GM12878 (cell line): ENCODE measurements at regions not wholly inside any gene's neighbourhood (a gene's known extent, or its start where the extent isn't known, plus 50 kb on each side); places are given as distances from the start of the nearest gene placed in this dataset.

Experiments used
- ATAC-seq: fragments of 200-7000 bp; cut with Tn5 transposase; 3 replicates; pipeline ENCODE4 v1.9.1; 2020; ENCODE audit warnings: mild to moderate bottlenecking, moderate library complexity
- BruUV-seq: library from RNA; stranded (reverse); fragments of 400-500 nt; replicated peaks from 2 replicates; lab custom pipeline; 2021; lab: Mats Ljungman, UMichigan
- CTCF ChIA-PET: fragments of 300-600 bp; sonication (Branson Sonifier 250); formaldehyde crosslinking; extraction: SDS; loops from one replicate; lab custom pipeline; 2021; ENCODE audit warnings: inconsistent platforms; lab: Yijun Ruan, JAX
- POLR2A ChIA-PET: fragments of 350-600 bp; formaldehyde crosslinking; extraction: SDS; loops from one replicate; lab custom pipeline; 2021; ENCODE audit warnings: inconsistent platforms; lab: Charles Lee
- RAD21 ChIA-PET: fragments of 300-600 bp; sonication (Branson Sonifier 250); formaldehyde crosslinking; loops from one replicate; lab custom pipeline; 2023; ENCODE audit warnings: antibody characterized with exemption; ENCODE audit not compliant: unreplicated experiment; lab: Charles Lee
- SMC1A ChIA-PET: fragments of 300-600 bp; sonication (Branson Sonifier 250); formaldehyde crosslinking; loops from one replicate; lab custom pipeline; 2023; ENCODE audit not compliant: unreplicated experiment, uncharacterized antibody; lab: Charles Lee
- DNase-seq: peaks from one replicate; pipeline ENCODE4 v3.0.0-alpha.2; 2011; ENCODE audit warnings: low read depth, low spot score
- FAIRE-seq: peaks from 3 replicates; lab custom pipeline; 2011; peaks lifted over from hg19 to GRCh38; lab: Jason Lieb, UNC
- H2AFZ ChIP-seq: 2 replicates; pipeline ENCODE4 v1.6.0; 2011; ENCODE audit warnings: low read depth, low read length, control low read depth; ENCODE audit not compliant: control insufficient read depth
- H3K27ac ChIP-seq: 2 replicates; pipeline ENCODE4 v1.5.1; 2011; ENCODE audit warnings: control low read depth; ENCODE audit not compliant: control insufficient read depth, insufficient read depth
- H3K27me3 ChIP-seq, 2 experiments: replicated peaks in 1 of 2; 2 replicates each; pipeline versions ENCODE4 v1.6.0 to v1.6.1; 2011; ENCODE audit warnings: low read length in 1 of 2; ENCODE audit not compliant: control insufficient read depth in 2 of 2, insufficient read depth in 2 of 2
- H3K36me3 ChIP-seq, 2 experiments: 2 replicates each; pipeline ENCODE4 v1.5.1; 2011; ENCODE audit warnings: low read length in 1 of 2; ENCODE audit not compliant: control insufficient read depth in 2 of 2, insufficient read depth in 2 of 2
- H3K4me1 ChIP-seq: 2 replicates; pipeline ENCODE4 v1.6.1; 2011; ENCODE audit warnings: mild to moderate bottlenecking, low read length, moderate library complexity, mixed read lengths; ENCODE audit not compliant: control insufficient read depth, insufficient read depth
- H3K4me2 ChIP-seq: 2 replicates; pipeline ENCODE4 v1.6.0; 2011; ENCODE audit warnings: control low read depth; ENCODE audit not compliant: control insufficient read depth, insufficient read depth
- H3K4me3 ChIP-seq: fragments of 200-600 bp; sonication (generic); 2 replicates; pipeline ENCODE4 v1.5.1; 2016
- H3K79me2 ChIP-seq: 2 replicates; pipeline ENCODE4 v1.6.0; 2011; ENCODE audit warnings: low read length; ENCODE audit not compliant: control insufficient read depth, insufficient read depth
- H3K9ac ChIP-seq: 2 replicates; pipeline ENCODE4 v1.8.0; 2011; ENCODE audit warnings: low read length, control low read depth, mixed read lengths; ENCODE audit not compliant: control insufficient read depth, insufficient read depth
- H3K9me3 ChIP-seq: replicated peaks from 3 replicates; pipeline ENCODE4 v1.5.1; 2011; ENCODE audit warnings: mild to moderate bottlenecking, low read length; ENCODE audit not compliant: control insufficient read depth, insufficient read depth
- H4K20me1 ChIP-seq: 2 replicates; pipeline ENCODE4 v1.6.0; 2011; ENCODE audit not compliant: control insufficient read depth, insufficient read depth
- ATF7 ChIP-seq: fragments of 450-650 bp; IDR thresholded peaks from 2 replicates; pipeline ENCODE4 v1.6.1; 2016; ENCODE audit warnings: low read depth, mild to moderate bottlenecking
- CEBPB ChIP-seq, 2 experiments: fragments of 150-350 bp in 1 of 2; IDR thresholded peaks; 2 replicates each; pipeline ENCODE4 v1.6.1; 2012 to 2014; ENCODE audit warnings: low read depth in 2 of 2, low read length in 2 of 2, borderline replicate concordance in 1 of 2, inconsistent platforms in 1 of 2
- CHD2 ChIP-seq: IDR thresholded peaks from 2 replicates; pipeline ENCODE4 v1.6.1; 2011; ENCODE audit warnings: low read depth, low read length, improper control_type of control experiment, borderline replicate concordance
- GABPA ChIP-seq: IDR thresholded peaks from 2 replicates; pipeline ENCODE4 v1.6.1; 2014; ENCODE audit warnings: antibody characterized with exemption, low read depth, mild to moderate bottlenecking, inconsistent platforms
- IKZF2 ChIP-seq, 2 experiments: fragments of 450-650 bp; IDR thresholded peaks; 2 replicates each; pipeline ENCODE4 v1.6.1; 2017; ENCODE audit warnings: mild to moderate bottlenecking in 2 of 2, moderate library complexity in 2 of 2
- MXI1 ChIP-seq: fragments of 150-350 bp; IDR thresholded peaks from 2 replicates; pipeline ENCODE4 v1.6.1; 2011; ENCODE audit warnings: low read depth, mild to moderate bottlenecking, inconsistent platforms, low read length, improper control_type of control experiment
- MYB ChIP-seq: fragments of 150-350 bp; IDR thresholded peaks from 2 replicates; pipeline ENCODE4 v1.6.1; 2014; ENCODE audit warnings: mild to moderate bottlenecking, low read depth, low read length, borderline replicate concordance
- PML ChIP-seq: IDR thresholded peaks from 2 replicates; pipeline ENCODE4 v1.6.1; 2012; ENCODE audit warnings: low read length, inconsistent platforms
- YY1 ChIP-seq: IDR thresholded peaks from 2 replicates; pipeline ENCODE4 v1.6.1; 2011; ENCODE audit warnings: low read depth, mild to moderate bottlenecking, low read length
- ZNF274 ChIP-seq: IDR thresholded peaks from one replicate; pipeline ENCODE4 v1.8.0; 2011; ENCODE audit not compliant: insufficient read length, insufficient read depth
- WGBS: methylation state at CpG from one replicate; pipeline ENCODE4 v1.1.6; 2016; ENCODE audit warnings: low lambda C conversion rate; ENCODE audit not compliant: insufficient replicate concordance, insufficient coverage; ENCODE audit errors: missing lambda C conversion rate; 5-methylcytosine and 5-hydroxymethylcytosine counted together
- in situ Hi-C: fragments of 300-500 bp; cut with MboI; formaldehyde crosslinking; loops from 9 replicates; pipeline ENCODE4 v1.14.3; 2018; ENCODE audit warnings: mixed read lengths
- intact Hi-C: fragments of 100-400 bp; cut with micrococcal nuclease; formaldehyde crosslinking; loops from one replicate; pipeline ENCODE4 v1.14.2; 2022; ENCODE audit not compliant: unreplicated experiment
- TF ChIP-seq, protein P1 (sequence below): fragments of 450-650 bp; IDR thresholded peaks from 2 replicates; pipeline ENCODE4 v1.6.1; 2017; ENCODE audit warnings: mild to moderate bottlenecking, low read depth, inconsistent platforms; ENCODE audit not compliant: poor library complexity, severe bottlenecking
- TF ChIP-seq, protein P2 (sequence below): IDR thresholded peaks from 2 replicates; pipeline ENCODE4 v1.6.1; 2012; ENCODE audit warnings: low read length, inconsistent platforms

DNA sequence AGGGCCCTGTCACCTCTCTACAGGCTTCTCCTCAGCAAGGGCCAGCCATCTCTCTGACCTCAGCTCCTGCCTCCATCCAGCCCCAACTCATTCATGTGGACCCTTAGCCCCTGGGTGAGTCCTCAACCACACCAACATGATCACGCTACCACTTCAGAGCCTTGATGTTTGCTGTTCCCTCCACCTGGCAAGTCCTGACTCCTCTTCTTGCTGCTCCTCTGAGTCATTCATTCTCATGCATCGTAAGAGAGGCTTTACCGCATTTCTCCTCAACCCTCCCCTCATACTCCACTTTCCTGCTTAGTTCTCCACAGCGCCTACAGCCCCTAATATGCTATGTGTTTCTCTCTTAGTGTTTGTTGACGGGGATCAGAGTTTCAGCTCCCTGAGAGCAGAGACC lies 99.9 kb downstream of the C17orf67 start:
- Histone ChIP-seq H3K27me3 (no peaks in the 10 kb centered on the region; a peak in 1 of 4 replicates), H3K27ac (no peak overlapping the region)

More for the DNA sequence above, 99.9 kb downstream of the C17orf67 start:
- Histone ChIP-seq H4K20me1 (no peaks in the 10 kb centered on the region), H3K4me3 (no peak overlapping the region), H3K4me2 (no peak overlapping the region), H3K9ac (no peak overlapping the region), H2AFZ (no peak overlapping the region), H3K9me3 (no peaks in the 10 kb centered on the region), H3K36me3 (no peaks in the 10 kb centered on the region), H3K4me1 (no peaks in the 10 kb centered on the region), H3K79me2 (no peaks in the 10 kb centered on the region)
- no peak for DNase-seq
- BruUV-seq: no TSS peak
- FAIRE-seq: no peak
- ChIA-PET RAD21 (no interaction called here), CTCF (no interaction called here), POLR2A (no interaction called here), SMC1A (no interaction called here)
- TF ChIP-seq CHD2 (no peak), CEBPB (IDR thresholded peaks at IDR 0.05; ENCODE audit: borderline replicate concordance in 1 of 2, low read depth in 2 of 2, low read length in 2 of 2) (no peak), ZNF274 (no peak), PML (no peak), YY1 (no peak), IKZF2 (IDR thresholded peaks at IDR 0.05) (no peak), MXI1 (no peak), MYB (no peak), ATF7 (no peak), GABPA (no peak)
- TF ChIP-seq, protein P1, sequence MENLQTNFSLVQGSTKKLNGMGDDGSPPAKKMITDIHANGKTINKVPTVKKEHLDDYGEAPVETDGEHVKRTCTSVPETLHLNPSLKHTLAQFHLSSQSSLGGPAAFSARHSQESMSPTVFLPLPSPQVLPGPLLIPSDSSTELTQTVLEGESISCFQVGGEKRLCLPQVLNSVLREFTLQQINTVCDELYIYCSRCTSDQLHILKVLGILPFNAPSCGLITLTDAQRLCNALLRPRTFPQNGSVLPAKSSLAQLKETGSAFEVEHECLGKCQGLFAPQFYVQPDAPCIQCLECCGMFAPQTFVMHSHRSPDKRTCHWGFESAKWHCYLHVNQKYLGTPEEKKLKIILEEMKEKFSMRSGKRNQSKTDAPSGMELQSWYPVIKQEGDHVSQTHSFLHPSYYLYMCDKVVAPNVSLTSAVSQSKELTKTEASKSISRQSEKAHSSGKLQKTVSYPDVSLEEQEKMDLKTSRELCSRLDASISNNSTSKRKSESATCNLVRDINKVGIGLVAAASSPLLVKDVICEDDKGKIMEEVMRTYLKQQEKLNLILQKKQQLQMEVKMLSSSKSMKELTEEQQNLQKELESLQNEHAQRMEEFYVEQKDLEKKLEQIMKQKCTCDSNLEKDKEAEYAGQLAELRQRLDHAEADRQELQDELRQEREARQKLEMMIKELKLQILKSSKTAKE: no peak
- TF ChIP-seq, protein P2, sequence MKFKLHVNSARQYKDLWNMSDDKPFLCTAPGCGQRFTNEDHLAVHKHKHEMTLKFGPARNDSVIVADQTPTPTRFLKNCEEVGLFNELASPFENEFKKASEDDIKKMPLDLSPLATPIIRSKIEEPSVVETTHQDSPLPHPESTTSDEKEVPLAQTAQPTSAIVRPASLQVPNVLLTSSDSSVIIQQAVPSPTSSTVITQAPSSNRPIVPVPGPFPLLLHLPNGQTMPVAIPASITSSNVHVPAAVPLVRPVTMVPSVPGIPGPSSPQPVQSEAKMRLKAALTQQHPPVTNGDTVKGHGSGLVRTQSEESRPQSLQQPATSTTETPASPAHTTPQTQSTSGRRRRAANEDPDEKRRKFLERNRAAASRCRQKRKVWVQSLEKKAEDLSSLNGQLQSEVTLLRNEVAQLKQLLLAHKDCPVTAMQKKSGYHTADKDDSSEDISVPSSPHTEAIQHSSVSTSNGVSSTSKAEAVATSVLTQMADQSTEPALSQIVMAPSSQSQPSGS: no peak
- no peak for ATAC-seq
- intact Hi-C loops: no loop called here
- WGBS: 35% methylated on average over 5 of the region's 5 CpGs
- in situ Hi-C loops: no loop called here
